Caco-2 (cell line): ENCODE measurements at regions not wholly inside any gene's neighbourhood (a gene's known extent, or its start where the extent isn't known, plus 50 kb on each side); places are given as distances from the start of the nearest gene placed in this dataset.

ENCODE experiments used
- BruUV-seq: library from RNA; stranded (reverse); fragments of 400-500 nt; replicated peaks from 2 replicates; lab custom pipeline; 2021; lab: Mats Ljungman, UMichigan
- CTCF ChIA-PET: fragments of 300-600 bp; sonication (Branson Sonifier 250); formaldehyde crosslinking; loops from one replicate; lab custom pipeline; 2022; ENCODE audit warnings: antibody characterized with exemption; lab: Charles Lee
- POLR2A ChIA-PET: fragments of 300-600 bp; sonication (Branson Sonifier 250); formaldehyde crosslinking; loops from one replicate; lab custom pipeline; 2022; ENCODE audit warnings: antibody characterized with exemption; lab: Charles Lee
- DNase-seq, 2 experiments: peaks; one replicate each; pipeline versions ENCODE4 v3.0.0 to v3.0.0-alpha.2; 2020 to 2022
- H3K27me3 ChIP-seq: replicated peaks from 2 replicates; pipeline ENCODE4 v1.6.0; 2011; ENCODE audit warnings: low read length; ENCODE audit not compliant: control insufficient read depth, insufficient read depth
- H3K36me3 ChIP-seq: 2 replicates; pipeline ENCODE4 v1.5.1; 2011; ENCODE audit warnings: low read length; ENCODE audit not compliant: control insufficient read depth, insufficient read depth
- H3K4me1 ChIP-seq: fragments of 250-450 bp; sonication (Bioruptor Pico); 2 replicates; pipeline ENCODE4 v1.5.1; 2020; ENCODE audit warnings: mild to moderate bottlenecking
- H3K4me3 ChIP-seq: 2 replicates; pipeline ENCODE4 v1.5.1; 2011; ENCODE audit warnings: low read depth, mild to moderate bottlenecking, control low read depth, low read length
- H3K9me3 ChIP-seq: fragments of 250-450 bp; sonication (Bioruptor Pico); 2 replicates; pipeline ENCODE4 v1.5.1; 2020; ENCODE audit warnings: mild to moderate bottlenecking, moderate library complexity
- H3K27ac Mint-ChIP-seq: one replicate; pipeline ENCODE4 v1.8.0; 2022; ENCODE audit warnings: mixed read lengths; ENCODE audit not compliant: unreplicated experiment
- H3K27me3 Mint-ChIP-seq: one replicate; pipeline ENCODE4 v1.8.0; 2022; ENCODE audit warnings: mixed read lengths; ENCODE audit not compliant: insufficient read depth, unreplicated experiment
- H3K36me3 Mint-ChIP-seq: one replicate; pipeline ENCODE4 v1.8.0; 2022; ENCODE audit warnings: mild to moderate bottlenecking, mixed read lengths; ENCODE audit not compliant: insufficient read depth, unreplicated experiment
- H3K4me1 Mint-ChIP-seq: one replicate; pipeline ENCODE4 v1.8.0; 2022; ENCODE audit warnings: low read depth, mixed read lengths; ENCODE audit not compliant: unreplicated experiment
- H3K4me3 Mint-ChIP-seq: one replicate; pipeline ENCODE4 v1.8.0; 2022; ENCODE audit warnings: mild to moderate bottlenecking, moderate library complexity, mixed read lengths; ENCODE audit not compliant: unreplicated experiment
- H3K9me3 Mint-ChIP-seq: one replicate; pipeline ENCODE4 v1.8.0; 2022; ENCODE audit warnings: mixed read lengths; ENCODE audit not compliant: unreplicated experiment
- CTCF ChIP-seq, 2 experiments: fragments of 200-600 bp in 1 of 2; IDR thresholded peaks; 1 replicate in 1 of 2; 2 replicates in 1 of 2; pipeline versions ENCODE4 v1.5.1 to v1.8.0; 2011 to 2022; ENCODE audit warnings: antibody characterized with exemption in 1 of 2, control low read depth in 1 of 2, inconsistent platforms in 1 of 2, low read depth in 1 of 2, low read length in 1 of 2, mild to moderate bottlenecking in 1 of 2, moderate library complexity in 1 of 2; ENCODE audit not compliant: insufficient read depth in 1 of 2, severe bottlenecking in 1 of 2, unreplicated experiment in 1 of 2
- intact Hi-C: fragments of 100-400 bp; cut with micrococcal nuclease; formaldehyde crosslinking; loops from one replicate; pipeline ENCODE4 v1.10.0; 2022; ENCODE audit not compliant: unreplicated experiment

GRCh38 chr12:39224971-39225370 lies 217.9 kb downstream of the KIF21A start:
- no peaks in the 10 kb centered on the region for H3K9me3 ChIP-seq
- CTCF ChIA-PET = no interaction called here
- H3K27me3 ChIP-seq = no peaks in the 10 kb centered on the region; the same call in 1 of the 2 replicates
- H3K36me3 Mint-ChIP-seq = no peaks in the 10 kb centered on the region
- intact Hi-C loops = no loop called here
- peaks cover 3% of the 10 kb centered on the region for H3K27me3 Mint-ChIP-seq
- H3K9me3 Mint-ChIP-seq = peaks cover 9% of the 10 kb centered on the region
- no peak for TF ChIP-seq CTCF (IDR thresholded peaks at IDR 0.05; ENCODE audit: insufficient read depth in 1 of 2, low read depth in 1 of 2, low read length in 1 of 2, severe bottlenecking in 1 of 2, unreplicated experiment in 1 of 2)
- H3K4me3 Mint-ChIP-seq = no peak overlapping the region
- no TSS peak for BruUV-seq
- POLR2A ChIA-PET = no interaction called here
- no peak for DNase-seq
- no peak overlapping the region for H3K4me3 ChIP-seq
- no peaks in the 10 kb centered on the region for H3K4me1 ChIP-seq
- H3K36me3 ChIP-seq = no peaks in the 10 kb centered on the region
- peaks cover 6% of the 10 kb centered on the region for H3K4me1 Mint-ChIP-seq
- no peak overlapping the region for H3K27ac Mint-ChIP-seq

GRCh38 chr12:39205969-39206368 lies 237.0 kb downstream of the KIF21A start:
- CTCF ChIA-PET = no interaction called here
- intact Hi-C loops = no loop called here
- peaks cover 29% of the 10 kb centered on the region for H3K9me3 Mint-ChIP-seq

GRCh38 chr12:39199351-39199750 lies 243.6 kb downstream of the KIF21A start:
- intact Hi-C loops = no loop called here
- BruUV-seq = no TSS peak
- DNase-seq = no peak
- TF ChIP-seq CTCF (IDR thresholded peaks at IDR 0.05; ENCODE audit: insufficient read depth in 1 of 2, low read depth in 1 of 2, low read length in 1 of 2, severe bottlenecking in 1 of 2, unreplicated experiment in 1 of 2) = no peak
- Mint-ChIP-seq H3K4me1 (no peaks in the 10 kb centered on the region), H3K27ac (no peak overlapping the region), H3K4me3 (no peak overlapping the region), H3K27me3 (no peaks in the 10 kb centered on the region), H3K9me3 (peaks cover 7% of the 10 kb centered on the region), H3K36me3 (no peaks in the 10 kb centered on the region)
- no peaks in the 10 kb centered on the region for H3K27me3 ChIP-seq
- POLR2A ChIA-PET = no interaction called here
- no peaks in the 10 kb centered on the region for H3K36me3 ChIP-seq
- peaks cover 4% of the 10 kb centered on the region; the same call in 1 of the 2 replicates for H3K9me3 ChIP-seq
- CTCF ChIA-PET = no interaction called here
- no peak overlapping the region for H3K4me3 ChIP-seq
- H3K4me1 ChIP-seq = no peaks in the 10 kb centered on the region

More at GRCh38 chr12:39205969-39206368, 237.0 kb downstream of the KIF21A start:
- Histone ChIP-seq H3K9me3 (peaks cover 14% of the 10 kb centered on the region), H3K27me3 (no peaks in the 10 kb centered on the region), H3K4me3 (no peak overlapping the region), H3K4me1 (no peaks in the 10 kb centered on the region), H3K36me3 (no peaks in the 10 kb centered on the region)
- POLR2A ChIA-PET = no interaction called here
- no peaks in the 10 kb centered on the region for H3K4me1 Mint-ChIP-seq
- H3K4me3 Mint-ChIP-seq = no peak overlapping the region
- H3K27ac Mint-ChIP-seq = no peak overlapping the region
- no TSS peak for BruUV-seq
- H3K27me3 Mint-ChIP-seq = no peaks in the 10 kb centered on the region
- no peak for DNase-seq
- no peak for TF ChIP-seq CTCF (IDR thresholded peaks at IDR 0.05; ENCODE audit: insufficient read depth in 1 of 2, low read depth in 1 of 2, low read length in 1 of 2, severe bottlenecking in 1 of 2, unreplicated experiment in 1 of 2)
- no peaks in the 10 kb centered on the region for H3K36me3 Mint-ChIP-seq
